A549 (cell line): ENCODE measurements at regions not wholly inside any gene's neighbourhood (a gene's known extent, or its start where the extent isn't known, plus 50 kb on each side); places are given as distances from the start of the nearest gene placed in this dataset.

Experiments
- BHLHE40 ChIP-seq: IDR thresholded peaks from 2 replicates; pipeline ENCODE4 v1.6.1; 2012; ENCODE audit warnings: low read depth, low read length, inconsistent platforms
- CTCF ChIP-seq: fragments of >200 bp; sonication (Bioruptor Twin); formaldehyde crosslinking; IDR thresholded peaks from 3 replicates; pipeline ENCODE4 v1.5.1; 2016
- HDAC2 ChIP-seq: fragments of 200-600 bp; sonication (generic); IDR thresholded peaks from 2 replicates; pipeline ENCODE4 v1.6.1; 2016
- RARB ChIP-seq: fragments of 250-450 bp; sonication (Bioruptor Pico); IDR thresholded peaks from 2 replicates; pipeline ENCODE4 v1.8.0; 2021; ENCODE audit warnings: mild to moderate bottlenecking, moderate library complexity
- TP53 ChIP-seq: fragments of 250-450 bp; sonication (Bioruptor Pico); IDR thresholded peaks from 2 replicates; pipeline ENCODE4 v1.5.0; 2021; ENCODE audit warnings: mild to moderate bottlenecking, moderate library complexity
- TF ChIP-seq, protein P1 (sequence below): fragments of 450-650 bp; IDR thresholded peaks from 2 replicates; pipeline ENCODE4 v1.6.1; 2014; ENCODE audit warnings: antibody characterized with exemption

GRCh38 chr18:39415471-39415870 lies 1849.9 kb upstream of the CELF4 start:
- TF ChIP-seq TP53 (CRISPR knock-in tag) (no peak), HDAC2 (no peak), CTCF (no peak), RARB (CRISPR knock-in tag) (no peak), BHLHE40 (no peak)
- TF ChIP-seq, protein P1, sequence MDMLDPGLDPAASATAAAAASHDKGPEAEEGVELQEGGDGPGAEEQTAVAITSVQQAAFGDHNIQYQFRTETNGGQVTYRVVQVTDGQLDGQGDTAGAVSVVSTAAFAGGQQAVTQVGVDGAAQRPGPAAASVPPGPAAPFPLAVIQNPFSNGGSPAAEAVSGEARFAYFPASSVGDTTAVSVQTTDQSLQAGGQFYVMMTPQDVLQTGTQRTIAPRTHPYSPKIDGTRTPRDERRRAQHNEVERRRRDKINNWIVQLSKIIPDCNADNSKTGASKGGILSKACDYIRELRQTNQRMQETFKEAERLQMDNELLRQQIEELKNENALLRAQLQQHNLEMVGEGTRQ = no peak
